H9 (cell line): ENCODE measurements at regions not wholly inside any gene's neighbourhood (a gene's known extent, or its start where the extent isn't known, plus 50 kb on each side); places are given as distances from the start of the nearest gene placed in this dataset.

Experiments used
- DNase-seq: peaks from one replicate; pipeline ENCODE4 v3.0.0-alpha.2; 2017
- H2AFZ ChIP-seq: one replicate; pipeline ENCODE4 v1.6.1; 2013; ENCODE audit warnings: mild to moderate bottlenecking, low read length, control low read depth, moderate library complexity
- H2AK5ac ChIP-seq: 2 replicates; pipeline ENCODE4 v1.6.1; 2013; ENCODE audit warnings: low read length, control low read depth, mixed read lengths; ENCODE audit not compliant: insufficient read length
- H2BK120ac ChIP-seq: one replicate; pipeline ENCODE4 v1.6.1; 2013; ENCODE audit warnings: low read depth, mild to moderate bottlenecking, low read length, control low read depth, inconsistent platforms; ENCODE audit not compliant: poor library complexity, severe bottlenecking
- H2BK12ac ChIP-seq: 2 replicates; pipeline ENCODE4 v1.6.1; 2013; ENCODE audit warnings: low read length, control low read depth, mixed read lengths, low read depth; ENCODE audit not compliant: insufficient read length
- H2BK15ac ChIP-seq: 2 replicates; pipeline ENCODE4 v1.6.1; 2013; ENCODE audit warnings: low read depth, low read length, control low read depth
- H2BK20ac ChIP-seq: one replicate; pipeline ENCODE4 v1.6.1; 2013; ENCODE audit warnings: low read depth, mild to moderate bottlenecking, low read length, control low read depth, inconsistent platforms; ENCODE audit not compliant: poor library complexity, severe bottlenecking
- H2BK5ac ChIP-seq: 2 replicates; pipeline ENCODE4 v1.6.1; 2013; ENCODE audit warnings: low read length, control low read depth, mixed read lengths; ENCODE audit not compliant: insufficient read length
- H3K14ac ChIP-seq: 2 replicates; pipeline ENCODE4 v1.6.1; 2013; ENCODE audit warnings: low read length, control low read depth; ENCODE audit not compliant: insufficient read depth
- H3K18ac ChIP-seq: 2 replicates; pipeline ENCODE4 v1.6.1; 2013; ENCODE audit warnings: low read depth, mild to moderate bottlenecking, mixed read lengths, low read length, control low read depth; ENCODE audit not compliant: insufficient read length
- H3K23ac ChIP-seq: 2 replicates; pipeline ENCODE4 v1.6.1; 2013; ENCODE audit warnings: low read length, control low read depth, mixed read lengths, low read depth; ENCODE audit not compliant: insufficient read length
- H3K23me2 ChIP-seq: 2 replicates; pipeline ENCODE4 v1.6.1; 2013; ENCODE audit warnings: low read depth, mild to moderate bottlenecking, mixed read lengths, low read length, control low read depth; ENCODE audit not compliant: insufficient read length, poor library complexity, severe bottlenecking
- H3K27ac ChIP-seq: 2 replicates; pipeline ENCODE4 v1.5.1; 2013; ENCODE audit warnings: low read length, control low read depth, mixed read lengths, low read depth; ENCODE audit not compliant: insufficient read length
- H3K27me3 ChIP-seq: 2 replicates; pipeline ENCODE4 v1.6.1; 2013; ENCODE audit warnings: low read length, control low read depth, inconsistent platforms; ENCODE audit not compliant: insufficient read depth
- H3K4ac ChIP-seq: 2 replicates; pipeline ENCODE4 v1.6.1; 2013; ENCODE audit warnings: low read depth, mild to moderate bottlenecking, control low read depth, inconsistent platforms, low read length, moderate library complexity
- H3K4me1 ChIP-seq: 2 replicates; pipeline ENCODE4 v1.6.1; 2013; ENCODE audit warnings: low read length, control low read depth, inconsistent platforms; ENCODE audit not compliant: insufficient read depth
- H3K4me2 ChIP-seq: 2 replicates; pipeline ENCODE4 v1.6.1; 2013; ENCODE audit warnings: low read length, control low read depth, mixed read lengths; ENCODE audit not compliant: insufficient read length, insufficient read depth
- H3K56ac ChIP-seq: 2 replicates; pipeline ENCODE4 v1.6.1; 2013; ENCODE audit warnings: low read depth, mild to moderate bottlenecking, mixed read lengths, low read length, control low read depth; ENCODE audit not compliant: insufficient read length
- H3K79me1 ChIP-seq: 2 replicates; pipeline ENCODE4 v1.6.1; 2013; ENCODE audit warnings: low read depth, mild to moderate bottlenecking, moderate library complexity, low read length, control low read depth, inconsistent platforms; ENCODE audit not compliant: insufficient read depth, poor library complexity, severe bottlenecking
- H3K79me2 ChIP-seq: 2 replicates; pipeline ENCODE4 v1.6.1; 2013; ENCODE audit warnings: low read length, control low read depth, inconsistent platforms; ENCODE audit not compliant: insufficient read depth
- H3K9ac ChIP-seq: 2 replicates; pipeline ENCODE4 v1.6.1; 2013; ENCODE audit warnings: low read length, control low read depth, mixed read lengths; ENCODE audit not compliant: insufficient read length; ENCODE audit errors: extremely low read depth
- H3K9me3 ChIP-seq: one replicate; pipeline ENCODE4 v1.6.1; 2013; ENCODE audit warnings: low read depth, low read length, inconsistent platforms; ENCODE audit not compliant: control insufficient read depth
- H3T11ph ChIP-seq: one replicate; pipeline ENCODE4 v1.6.1; 2013; ENCODE audit warnings: mild to moderate bottlenecking, low read length, control low read depth, inconsistent platforms
- H4K20me1 ChIP-seq: one replicate; pipeline ENCODE4 v1.6.1; 2013; ENCODE audit not compliant: control insufficient read depth, insufficient read length, insufficient read depth
- H4K5ac ChIP-seq: 2 replicates; pipeline ENCODE4 v1.6.1; 2013; ENCODE audit warnings: low read depth, mild to moderate bottlenecking, mixed read lengths, low read length, control low read depth; ENCODE audit not compliant: insufficient read length
- H4K8ac ChIP-seq: replicated peaks from 2 replicates; pipeline ENCODE4 v1.6.1; 2013; ENCODE audit warnings: low read length, control low read depth, mixed read lengths, low read depth; ENCODE audit not compliant: insufficient read length
- H4K91ac ChIP-seq: 2 replicates; pipeline ENCODE4 v1.6.1; 2013; ENCODE audit warnings: low read depth, mild to moderate bottlenecking, moderate library complexity, mixed read lengths, low read length, control low read depth; ENCODE audit not compliant: insufficient read length
- H3K27ac Mint-ChIP-seq, 3 experiments: 2 replicates in 2 of 3; 3 replicates in 1 of 3; pipeline ENCODE4 v1.8.0; 2020 to 2021; ENCODE audit warnings: mixed read lengths in 3 of 3, mild to moderate bottlenecking in 1 of 3, moderate library complexity in 1 of 3
- H3K27me3 Mint-ChIP-seq: 2 replicates; pipeline ENCODE4 v1.8.0; 2021; ENCODE audit warnings: low read depth, mild to moderate bottlenecking, moderate library complexity, mixed read lengths
- H3K36me3 Mint-ChIP-seq, 3 experiments: 2 replicates in 2 of 3; 3 replicates in 1 of 3; pipeline ENCODE4 v1.8.0; 2020 to 2021; ENCODE audit warnings: low read depth in 3 of 3, mixed read lengths in 3 of 3; ENCODE audit not compliant: insufficient read depth in 1 of 3
- H3K4me1 Mint-ChIP-seq, 2 experiments: 2 replicates each; pipeline ENCODE4 v1.8.0; 2020; ENCODE audit warnings: mixed read lengths in 2 of 2
- H3K4me3 Mint-ChIP-seq, 2 experiments: 2 replicates in 1 of 2; 3 replicates in 1 of 2; pipeline ENCODE4 v1.8.0; 2020 to 2021; ENCODE audit warnings: mild to moderate bottlenecking in 2 of 2, mixed read lengths in 2 of 2, moderate library complexity in 1 of 2
- H3K9me3 Mint-ChIP-seq, 2 experiments: 2 replicates in 1 of 2; 3 replicates in 1 of 2; pipeline ENCODE4 v1.8.0; 2020; ENCODE audit warnings: mild to moderate bottlenecking in 2 of 2, mixed read lengths in 2 of 2, moderate library complexity in 1 of 2
- CTCF ChIP-seq: fragments of 200-600 bp; sonication (generic); conservative IDR thresholded peaks from 3 replicates; pipeline ENCODE4 v1.8.0; 2021; ENCODE audit warnings: antibody characterized with exemption, mild to moderate bottlenecking
- WGBS: extraction: QIAGEN DNeasy Blood & Tissue Kit; methylation state at CpG from one replicate; pipeline ENCODE4 v1.1.7; 2013; ENCODE audit warnings: missing lambda C conversion rate, low lambda C conversion rate, mixed read lengths; ENCODE audit not compliant: insufficient read length; ENCODE audit errors: extremely low coverage; 5-methylcytosine and 5-hydroxymethylcytosine counted together

- H3K27ac Mint-ChIP-seq, result peak overlapping the region in 2 of 3 experiments; percentile 76; a peak in 5 of 7 replicates
- H3K4me3 Mint-ChIP-seq, result no peak overlapping the region; a peak in 1 of 5 replicates
- no peaks in the 10 kb centered on the region for H3K27me3 Mint-ChIP-seq
- no CpG with 5 or more reads among the region's 3 CpGs for WGBS
- H3T11ph ChIP-seq, result no peak overlapping the region
- H3K36me3 Mint-ChIP-seq, result peaks cover 21 to 33% (median 27%) of the 10 kb centered on the region in 3 experiments
- H3K79me2 ChIP-seq, result no peaks in the 10 kb centered on the region
- peaks cover 6% of the 10 kb centered on the region for H3K9me3 ChIP-seq
- no peak overlapping the region for H3K4ac ChIP-seq
- peaks cover 16 to 25% of the 10 kb centered on the region in 2 experiments for H3K4me1 Mint-ChIP-seq
- H3K18ac ChIP-seq, result no peak overlapping the region
- H3K23me2 ChIP-seq, result no peaks in the 10 kb centered on the region
- H3K4me1 ChIP-seq, result no peaks in the 10 kb centered on the region; the same call in 1 of the 2 replicates
- H3K27me3 ChIP-seq, result no peaks in the 10 kb centered on the region
- H3K23ac ChIP-seq, result no peak overlapping the region
- no peak overlapping the region for H3K56ac ChIP-seq
- no peaks in the 10 kb centered on the region for H4K20me1 ChIP-seq
- peak; percentile 41 for DNase-seq
- no peak overlapping the region for H2BK15ac ChIP-seq
- no peak for TF ChIP-seq CTCF
- no peak overlapping the region for H4K5ac ChIP-seq
- H4K91ac ChIP-seq, result no peak overlapping the region
- H2AFZ ChIP-seq, result no peak overlapping the region
- peak overlapping the region; percentile 64 for H3K27ac ChIP-seq
- H3K79me1 ChIP-seq, result no peaks in the 10 kb centered on the region
- no peak overlapping the region for H3K9ac ChIP-seq
- H2BK12ac ChIP-seq, result no peak overlapping the region
- no peak overlapping the region for H2BK5ac ChIP-seq
- H2AK5ac ChIP-seq, result no peak overlapping the region
- no peak overlapping the region for H2BK20ac ChIP-seq
- H4K8ac ChIP-seq, result no peak overlapping the region
- peaks cover 31 to 36% of the 10 kb centered on the region in 2 experiments for H3K9me3 Mint-ChIP-seq
- H3K4me2 ChIP-seq, result peak overlapping the region; percentile 43
- H2BK120ac ChIP-seq, result no peak overlapping the region
- H3K14ac ChIP-seq, result no peak overlapping the region
Observed at GRCh38 chr2:176872406-176872805, 340.2 kb upstream of the HNRNPA3 start.
